ENCODE measurements at regions not wholly inside any gene's neighbourhood (a gene's known extent, or its start where the extent isn't known, plus 50 kb on each side); places are given as distances from the start of the nearest gene placed in this dataset.

GRCh38 chr7:41059796-41060195 lies 643.1 kb downstream of the INHBA start:
- no peak for DNase-seq (ENCODE audit: low spot score)
- no peak overlapping the region for H3K27ac ChIP-seq
- ChIA-PET CTCF (no interaction called here), POLR2A (ENCODE audit: low non-redundant PET) (no interaction called here)
- no peak for TF ChIP-seq CTCF (conservative IDR thresholded peaks at IDR 0.05; ENCODE audit: low read depth)

GRCh38 chr7:41058986-41059741 lies 643.7 kb downstream of the INHBA start:
- DNase-seq (ENCODE audit: low spot score): peak; percentile 41
- TF ChIP-seq CTCF (conservative IDR thresholded peaks at IDR 0.05; ENCODE audit: low read depth): no peak
- ChIA-PET POLR2A (ENCODE audit: low non-redundant PET) (no interaction called here), CTCF (interaction anchor here (0.6 kb wide), 1 partner anchor 13 kb away, joined by 3 read pairs; no protein-coding TSS in a partner anchor)
- no peak overlapping the region for H3K27ac ChIP-seq

GRCh38 chr7:41054960-41055661 lies 647.8 kb downstream of the INHBA start:
- TF ChIP-seq CTCF (conservative IDR thresholded peaks at IDR 0.05; ENCODE audit: low read depth): no peak
- CTCF ChIA-PET: no interaction called here
- no peak for DNase-seq (ENCODE audit: low spot score)
- no peak overlapping the region for H3K27ac ChIP-seq
- POLR2A ChIA-PET (ENCODE audit: low non-redundant PET): no interaction called here

- CTCF ChIA-PET: no interaction called here
- no peak for TF ChIP-seq CTCF (conservative IDR thresholded peaks at IDR 0.05; ENCODE audit: low read depth)
- H3K27ac ChIP-seq: no peak overlapping the region
- DNase-seq (ENCODE audit: low spot score): no peak
- POLR2A ChIA-PET (ENCODE audit: low non-redundant PET): interaction anchor here (0.6 kb wide), 1 partner anchor 209 kb away, joined by 3 read pairs; no protein-coding TSS in a partner anchor
Measured at GRCh38 chr7:41053820-41054219, 649.1 kb downstream of the INHBA start.

- no peak for TF ChIP-seq CTCF (conservative IDR thresholded peaks at IDR 0.05; ENCODE audit: low read depth)
- DNase-seq (ENCODE audit: low spot score): no peak
- no peak overlapping the region for H3K27ac ChIP-seq
- ChIA-PET POLR2A (ENCODE audit: low non-redundant PET) (no interaction called here), CTCF (interaction anchor here (1.0 kb wide), 1 partner anchor 49 kb away, joined by 3 read pairs; no protein-coding TSS in a partner anchor)
Measured at GRCh38 chr7:41052736-41053135, 650.2 kb downstream of the INHBA start.

GRCh38 chr7:41052201-41052600 lies 650.7 kb downstream of the INHBA start:
- POLR2A ChIA-PET (ENCODE audit: low non-redundant PET): no interaction called here
- no peak for DNase-seq (ENCODE audit: low spot score)
- no peak for TF ChIP-seq CTCF (conservative IDR thresholded peaks at IDR 0.05; ENCODE audit: low read depth)
- no peak overlapping the region for H3K27ac ChIP-seq
- CTCF ChIA-PET: interaction anchor here (0.7 to 1.0 kb wide), 2 partner anchors 27 to 49 kb away, joined by 3 to 4 read pairs; no protein-coding TSS in a partner anchor
